Nephron (organoid): ENCODE measurements at regions not wholly inside any gene's neighbourhood (a gene's known extent, or its start where the extent isn't known, plus 50 kb on each side); places are given as distances from the start of the nearest gene placed in this dataset.

Experiments
- H3K27ac Mint-ChIP-seq, 3 experiments: 2 replicates each; pipeline ENCODE4 v1.8.0; 2020; ENCODE audit warnings: mixed read lengths in 3 of 3, mild to moderate bottlenecking in 2 of 3, moderate library complexity in 1 of 3
- H3K27me3 Mint-ChIP-seq: 2 replicates; pipeline ENCODE4 v1.8.0; 2021; ENCODE audit warnings: low read depth, mild to moderate bottlenecking, moderate library complexity, mixed read lengths
- H3K36me3 Mint-ChIP-seq: 2 replicates; pipeline ENCODE4 v1.8.0; 2020; ENCODE audit warnings: low read depth, mixed read lengths
- H3K4me1 Mint-ChIP-seq: 2 replicates; pipeline ENCODE4 v1.8.0; 2020; ENCODE audit warnings: mixed read lengths
- H3K4me3 Mint-ChIP-seq, 3 experiments: 2 replicates each; pipeline ENCODE4 v1.8.0; 2020; ENCODE audit warnings: mild to moderate bottlenecking in 3 of 3, mixed read lengths in 3 of 3, moderate library complexity in 2 of 3
- H3K9me3 Mint-ChIP-seq: 2 replicates; pipeline ENCODE4 v1.8.0; 2020; ENCODE audit warnings: mixed read lengths
- TF ChIP-seq, protein P1 (sequence below), 3 experiments: fragments of 200-600 bp; sonication (generic); IDR thresholded peaks; one replicate each; pipeline ENCODE4 v1.5.0; 2021; ENCODE audit warnings: antibody characterized with exemption in 3 of 3; ENCODE audit not compliant: unreplicated experiment in 3 of 3

DNA sequence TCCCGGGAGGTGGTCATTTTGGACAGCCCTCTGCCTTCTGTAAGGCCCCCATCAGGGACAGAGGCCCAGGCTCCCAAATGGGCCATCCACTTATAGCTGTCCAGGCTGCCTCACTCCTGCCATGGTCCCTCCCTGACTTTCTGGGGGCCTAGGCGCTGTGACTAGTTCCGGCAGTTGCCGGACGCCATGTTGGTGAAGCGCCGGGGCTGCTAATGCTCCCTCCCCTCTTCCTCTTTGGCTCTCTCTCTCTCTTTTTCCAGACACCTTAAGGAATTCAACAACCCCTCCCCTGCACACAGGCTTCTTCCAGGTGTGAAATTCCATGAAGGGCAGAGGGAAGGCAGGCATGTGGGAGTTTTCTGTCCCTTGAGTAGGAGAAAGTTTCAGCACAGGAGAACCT, 445.6 kb downstream of the SOX6 start:
- H3K4me1 Mint-ChIP-seq = peaks cover 16% of the 10 kb centered on the region
- H3K27me3 Mint-ChIP-seq = peaks cover 7% of the 10 kb centered on the region
- H3K36me3 Mint-ChIP-seq = no peaks in the 10 kb centered on the region
- H3K27ac Mint-ChIP-seq = peak overlapping the region in 1 of 3 experiments; percentile 41
- no peak overlapping the region for H3K4me3 Mint-ChIP-seq
- no peaks in the 10 kb centered on the region for H3K9me3 Mint-ChIP-seq
- TF ChIP-seq, protein P1, sequence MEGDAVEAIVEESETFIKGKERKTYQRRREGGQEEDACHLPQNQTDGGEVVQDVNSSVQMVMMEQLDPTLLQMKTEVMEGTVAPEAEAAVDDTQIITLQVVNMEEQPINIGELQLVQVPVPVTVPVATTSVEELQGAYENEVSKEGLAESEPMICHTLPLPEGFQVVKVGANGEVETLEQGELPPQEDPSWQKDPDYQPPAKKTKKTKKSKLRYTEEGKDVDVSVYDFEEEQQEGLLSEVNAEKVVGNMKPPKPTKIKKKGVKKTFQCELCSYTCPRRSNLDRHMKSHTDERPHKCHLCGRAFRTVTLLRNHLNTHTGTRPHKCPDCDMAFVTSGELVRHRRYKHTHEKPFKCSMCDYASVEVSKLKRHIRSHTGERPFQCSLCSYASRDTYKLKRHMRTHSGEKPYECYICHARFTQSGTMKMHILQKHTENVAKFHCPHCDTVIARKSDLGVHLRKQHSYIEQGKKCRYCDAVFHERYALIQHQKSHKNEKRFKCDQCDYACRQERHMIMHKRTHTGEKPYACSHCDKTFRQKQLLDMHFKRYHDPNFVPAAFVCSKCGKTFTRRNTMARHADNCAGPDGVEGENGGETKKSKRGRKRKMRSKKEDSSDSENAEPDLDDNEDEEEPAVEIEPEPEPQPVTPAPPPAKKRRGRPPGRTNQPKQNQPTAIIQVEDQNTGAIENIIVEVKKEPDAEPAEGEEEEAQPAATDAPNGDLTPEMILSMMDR (IDR thresholded peaks at IDR 0.05; ENCODE audit: unreplicated experiment in 3 of 3) = no peak

DNA sequence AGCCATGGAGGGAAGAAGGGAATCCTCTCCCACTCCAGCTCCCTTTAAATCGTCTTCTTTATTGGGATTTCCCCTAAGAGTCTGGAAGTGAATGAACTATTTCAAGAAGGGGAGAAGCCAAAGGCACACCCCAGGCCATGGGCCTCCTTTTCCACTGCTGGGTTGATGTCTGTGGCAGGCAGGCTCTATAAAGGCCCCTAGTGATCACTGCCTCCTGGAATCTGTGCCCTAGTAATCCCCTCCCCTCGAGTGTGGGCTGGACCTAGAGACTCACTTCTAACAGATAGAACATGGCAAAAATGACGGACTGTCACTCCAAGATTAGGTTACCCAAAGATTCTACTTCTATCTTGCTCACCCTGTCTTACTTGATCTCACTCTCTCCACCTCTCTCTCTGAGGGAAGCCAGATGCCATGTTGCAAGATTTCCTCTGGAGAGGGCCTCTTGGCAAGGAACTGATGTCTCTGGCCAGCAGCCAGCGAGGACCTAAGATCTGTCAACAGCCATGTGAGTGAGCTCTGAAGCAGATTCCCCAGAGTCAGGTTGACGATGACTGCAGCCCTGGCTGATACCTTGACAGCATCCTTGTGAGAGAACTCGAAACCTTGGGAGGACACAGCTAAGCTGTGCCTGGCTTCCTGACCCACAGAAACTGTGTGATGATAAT, 444.8 kb downstream of the SOX6 start:
- Mint-ChIP-seq H3K36me3 (no peaks in the 10 kb centered on the region), H3K27ac (peak overlapping the region; percentile 4 to 56 (median 41)), H3K4me3 (no peak overlapping the region), H3K27me3 (peaks cover 7% of the 10 kb centered on the region), H3K9me3 (no peaks in the 10 kb centered on the region), H3K4me1 (peaks cover 16% of the 10 kb centered on the region)
- TF ChIP-seq, protein P1 (IDR thresholded peaks at IDR 0.05; ENCODE audit: unreplicated experiment in 3 of 3) = no peak

DNA sequence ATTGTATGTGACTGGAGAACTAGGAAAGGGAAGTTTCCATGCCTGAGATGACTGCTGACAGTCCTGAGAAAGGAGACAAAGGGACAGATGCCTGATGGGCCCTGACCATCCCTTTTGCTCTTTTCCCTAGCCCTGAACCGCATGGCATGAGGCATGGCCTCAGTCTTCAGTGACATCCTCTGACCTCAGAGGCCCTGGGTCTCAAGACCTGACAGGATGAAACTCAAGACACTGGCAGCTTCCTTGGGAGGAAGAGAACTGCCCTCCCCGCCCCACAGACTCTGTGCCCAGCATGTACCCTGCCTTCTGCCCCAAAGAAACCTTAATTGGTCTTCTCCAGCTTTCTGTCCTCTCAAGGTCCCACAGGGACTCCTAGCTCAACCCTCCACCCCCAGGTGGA, 444.1 kb downstream of the SOX6 start:
- TF ChIP-seq, protein P1 (IDR thresholded peaks at IDR 0.05; ENCODE audit: unreplicated experiment in 3 of 3) = no peak
- Mint-ChIP-seq H3K36me3 (no peaks in the 10 kb centered on the region), H3K9me3 (no peaks in the 10 kb centered on the region), H3K4me3 (no peak overlapping the region), H3K27me3 (peaks cover 7% of the 10 kb centered on the region), H3K4me1 (peaks cover 16% of the 10 kb centered on the region), H3K27ac (no peak overlapping the region)

DNA sequence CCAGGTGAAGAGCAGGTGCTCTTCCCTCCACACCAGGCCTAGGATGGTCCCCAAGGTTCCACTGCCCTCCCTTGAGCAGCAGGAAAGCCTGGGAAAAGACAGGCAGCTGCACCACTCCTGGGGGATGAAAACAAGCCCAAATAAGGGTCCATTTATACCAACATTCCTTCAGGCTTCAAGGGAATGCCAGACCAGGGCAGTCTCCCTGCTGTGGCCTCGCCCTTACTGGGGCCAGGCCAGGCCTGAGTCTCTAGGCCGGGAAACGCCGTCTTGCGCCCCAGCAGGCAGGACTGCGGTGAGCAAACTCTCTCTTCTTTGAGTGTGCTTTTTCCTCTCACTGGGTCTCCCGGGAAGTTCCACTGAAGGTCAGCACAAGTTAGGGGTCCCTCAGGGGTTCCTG, 443.5 kb downstream of the SOX6 start:
- H3K9me3 Mint-ChIP-seq = no peaks in the 10 kb centered on the region
- H3K36me3 Mint-ChIP-seq = no peaks in the 10 kb centered on the region
- peak overlapping the region in 2 of 3 experiments; percentile 17 to 50 for H3K27ac Mint-ChIP-seq
- peaks cover 7% of the 10 kb centered on the region for H3K27me3 Mint-ChIP-seq
- peaks cover 16% of the 10 kb centered on the region for H3K4me1 Mint-ChIP-seq
- TF ChIP-seq, protein P1 (IDR thresholded peaks at IDR 0.05; ENCODE audit: unreplicated experiment in 3 of 3) = no peak
- H3K4me3 Mint-ChIP-seq = no peak overlapping the region

DNA sequence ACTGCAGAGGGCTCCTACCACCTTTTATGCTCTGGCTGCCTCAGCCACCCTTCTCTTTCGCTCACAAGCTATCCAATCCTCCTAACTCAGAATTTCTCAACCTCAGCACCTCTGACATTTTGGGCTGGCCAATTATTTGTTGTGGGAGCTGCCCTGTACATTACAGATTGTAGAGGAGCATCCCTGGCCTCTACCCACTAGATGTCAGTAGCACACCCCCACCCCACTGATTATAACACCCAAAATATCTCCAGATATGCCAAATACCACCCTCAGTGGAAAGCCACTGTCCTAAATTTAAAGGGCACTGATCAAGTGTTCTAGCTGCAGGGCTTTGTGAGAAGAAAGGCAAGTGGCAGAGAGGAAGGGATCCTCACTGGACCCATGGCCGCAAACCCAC, 443.1 kb downstream of the SOX6 start:
- H3K36me3 Mint-ChIP-seq = no peaks in the 10 kb centered on the region
- peak overlapping the region; percentile 6 to 50 (median 17) for H3K27ac Mint-ChIP-seq
- H3K4me3 Mint-ChIP-seq = no peak overlapping the region
- H3K27me3 Mint-ChIP-seq = peaks cover 7% of the 10 kb centered on the region
- H3K4me1 Mint-ChIP-seq = peaks cover 16% of the 10 kb centered on the region
- H3K9me3 Mint-ChIP-seq = no peaks in the 10 kb centered on the region
- TF ChIP-seq, protein P1 (IDR thresholded peaks at IDR 0.05; ENCODE audit: unreplicated experiment in 3 of 3) = no peak
